ENCODE measurements at regions not wholly inside any gene's neighbourhood (a gene's known extent, or its start where the extent isn't known, plus 50 kb on each side); places are given as distances from the start of the nearest gene placed in this dataset.

GRCh38 chr2:139876964-139877363, 1096.8 kb upstream of the NXPH2 start:
- TF ChIP-seq TARDBP (IDR thresholded peaks at IDR 0.05) (no peak), BHLHE40 (IDR thresholded peaks at IDR 0.05; ENCODE audit: borderline replicate concordance) (no peak), FOXK2 (IDR thresholded peaks at IDR 0.05) (no peak), SP1 (IDR thresholded peaks at IDR 0.05) (no peak), ELF4 (IDR thresholded peaks at IDR 0.05) (no peak)
